NOMO-1 (cell line): ENCODE measurements at regions not wholly inside any gene's neighbourhood (a gene's known extent, or its start where the extent isn't known, plus 50 kb on each side); places are given as distances from the start of the nearest gene placed in this dataset.
"Not testable (repeated sequence)": the region's sequence is repeated elsewhere in the genome, so short reads cannot be mapped to it uniquely, and the experiment has no call there.

ENCODE experiments used
- DNase-seq, 2 experiments: peaks; one replicate each; lab custom pipeline; 2025; ENCODE audit not compliant: unreplicated experiment in 2 of 2; lab: John Stamatoyannopoulos, UW

DNA sequence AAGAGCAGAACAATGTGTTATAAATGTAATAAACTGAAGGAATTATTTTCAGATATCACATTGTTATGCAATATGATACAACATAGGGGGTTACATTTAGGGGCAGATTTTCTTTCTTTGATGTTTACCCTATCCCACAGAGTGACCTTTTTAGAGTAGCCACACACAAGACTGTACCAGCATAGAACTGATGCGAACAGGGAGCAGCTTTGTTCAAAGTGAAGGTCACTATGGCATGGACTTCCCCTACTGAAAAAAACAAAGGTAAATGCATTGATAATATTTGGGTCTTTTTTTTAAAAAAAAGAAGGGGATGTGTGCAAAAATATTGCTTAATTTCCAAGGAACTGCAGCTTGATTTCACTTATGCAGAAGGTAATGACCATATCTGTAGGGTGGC, 1354.9 kb downstream of the SUCLG1 start:
- no peak for DNase-seq

DNA sequence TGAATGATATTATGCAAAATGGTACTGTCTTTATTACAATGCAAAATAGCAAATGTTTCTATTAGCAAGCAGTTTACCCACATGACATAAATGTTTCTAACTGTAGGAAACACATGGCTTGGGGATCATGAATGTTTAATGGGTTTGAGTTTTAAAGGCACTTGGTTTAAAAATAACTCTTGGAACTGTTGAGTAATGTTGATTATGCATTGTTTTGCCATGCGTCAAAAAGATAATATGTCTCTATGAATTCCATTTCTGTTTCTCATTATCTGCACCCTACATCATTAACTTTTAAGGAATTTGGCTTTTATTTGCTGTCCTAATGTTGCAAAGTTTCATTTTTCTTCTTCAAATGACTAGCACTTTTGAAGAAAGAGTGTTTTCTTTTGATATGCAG, 1355.5 kb downstream of the SUCLG1 start:
- no peak for DNase-seq

DNA sequence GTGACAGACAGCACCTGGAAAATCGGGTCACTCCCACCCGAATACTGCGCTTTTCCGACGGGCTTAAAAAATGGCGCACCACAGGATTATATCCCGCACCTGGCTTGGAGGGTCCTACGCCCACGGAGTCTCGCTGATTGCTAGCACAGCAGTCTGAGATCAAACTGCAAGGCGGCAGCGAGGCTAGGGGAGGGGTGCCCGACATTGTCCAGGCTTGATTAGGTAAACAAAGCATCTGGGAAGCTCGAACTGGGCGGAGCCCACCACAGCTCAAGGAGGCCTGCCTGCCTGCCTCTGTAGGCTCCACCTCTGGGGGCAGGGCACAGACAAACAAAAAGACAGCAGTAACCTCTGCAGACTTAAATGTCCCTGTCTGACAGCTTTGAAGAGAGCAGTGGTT, 1370.0 kb downstream of the SUCLG1 start:
- not testable (repeated sequence) for DNase-seq

DNA sequence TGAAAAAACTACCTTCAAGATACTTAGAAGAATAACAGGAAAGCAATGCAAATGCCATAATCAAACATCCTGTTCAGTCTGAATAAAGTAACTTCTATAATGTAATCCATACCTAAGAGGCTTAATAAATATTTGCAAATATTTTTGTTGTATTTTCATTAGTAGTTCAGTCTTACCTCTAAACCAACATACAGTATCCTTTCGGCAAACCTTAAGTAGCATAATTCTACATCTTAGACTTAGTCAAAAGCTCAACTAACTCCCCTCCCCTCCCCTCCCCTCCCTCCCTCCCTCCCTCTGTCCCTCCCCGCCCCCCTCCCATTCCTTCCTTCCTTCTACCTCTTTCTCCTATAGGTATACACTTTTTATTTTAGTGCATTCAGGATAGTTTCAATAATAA, 1373.2 kb downstream of the SUCLG1 start:
- DNase-seq: no peak

DNA sequence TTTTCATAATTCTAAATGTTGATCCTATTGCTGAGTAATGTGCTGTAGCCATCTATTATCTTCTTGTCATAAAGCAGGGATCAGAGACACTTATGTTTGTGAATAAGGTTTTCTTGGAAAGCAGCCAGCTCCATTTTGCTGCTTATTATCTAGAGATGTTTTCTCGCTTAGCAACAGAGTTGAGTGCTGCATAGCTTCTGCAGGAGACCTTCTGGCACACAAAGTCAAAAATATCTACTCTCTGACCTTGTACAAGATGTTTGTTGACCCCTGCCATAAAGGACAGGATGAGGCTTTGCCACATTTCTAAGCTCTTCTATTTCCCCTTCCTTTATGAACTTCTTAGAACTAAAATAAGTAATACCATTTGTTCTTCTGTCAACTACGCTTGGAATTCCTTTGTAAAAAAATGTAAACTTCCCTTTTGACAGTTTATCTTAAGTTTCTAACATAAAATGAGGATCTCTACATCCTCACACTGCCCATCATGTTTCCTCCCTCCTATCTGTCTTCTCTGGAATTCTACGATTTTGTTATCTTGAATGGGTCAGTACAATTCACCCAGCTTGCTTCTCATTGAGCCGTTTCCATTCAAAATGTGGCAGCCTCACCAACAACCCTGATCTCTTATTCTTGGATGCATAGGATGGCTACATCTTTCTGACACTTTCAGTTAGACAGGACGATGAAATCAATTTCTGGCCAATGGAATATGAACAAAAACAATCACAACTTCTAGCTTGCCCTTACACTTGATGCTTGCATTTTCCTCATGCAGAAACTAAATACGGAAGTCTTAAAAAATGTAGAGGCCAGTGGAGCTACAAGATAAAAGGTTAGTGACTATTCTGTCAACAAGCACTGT, 1377.0 kb downstream of the SUCLG1 start:
- no peak for DNase-seq

DNA sequence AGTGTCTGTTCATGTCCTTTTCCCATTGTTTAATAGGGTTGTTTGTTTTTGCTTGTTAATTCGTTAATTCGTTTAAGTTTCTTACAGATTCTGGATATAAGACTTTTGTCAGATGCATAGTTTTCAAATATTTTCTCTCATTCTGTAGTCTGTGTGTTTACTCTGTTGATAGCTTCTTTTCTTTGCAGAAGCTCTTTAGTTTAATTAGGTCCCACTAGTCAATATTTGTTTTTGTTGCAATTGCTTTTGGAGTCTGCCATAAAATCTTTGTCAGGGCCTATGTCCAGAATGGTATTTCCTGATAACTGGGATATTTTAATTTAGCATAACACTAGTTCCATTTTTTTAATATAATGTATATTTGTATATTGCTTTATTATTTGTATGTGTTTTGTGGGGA, 1380.1 kb downstream of the SUCLG1 start:
- DNase-seq: no peak

DNA sequence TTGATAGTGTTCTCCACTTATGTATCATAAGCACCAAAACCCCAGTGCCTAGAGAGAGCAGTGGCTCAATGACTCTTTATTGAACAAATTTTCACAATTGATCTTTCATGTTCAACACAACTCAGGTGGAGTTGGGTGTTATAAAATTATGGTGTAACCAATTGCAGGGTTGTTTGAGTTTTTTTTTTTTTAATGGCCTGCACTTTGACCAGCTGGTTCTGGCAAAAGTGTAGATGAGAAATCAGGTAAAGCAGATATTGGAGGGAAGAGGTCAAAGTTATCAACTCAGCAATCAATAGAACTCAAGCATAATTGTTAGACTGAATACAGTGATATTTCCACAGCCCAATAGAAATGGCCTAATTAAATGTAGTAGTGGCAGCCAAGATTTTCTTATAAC, 1386.3 kb downstream of the SUCLG1 start:
- DNase-seq: no peak

DNA sequence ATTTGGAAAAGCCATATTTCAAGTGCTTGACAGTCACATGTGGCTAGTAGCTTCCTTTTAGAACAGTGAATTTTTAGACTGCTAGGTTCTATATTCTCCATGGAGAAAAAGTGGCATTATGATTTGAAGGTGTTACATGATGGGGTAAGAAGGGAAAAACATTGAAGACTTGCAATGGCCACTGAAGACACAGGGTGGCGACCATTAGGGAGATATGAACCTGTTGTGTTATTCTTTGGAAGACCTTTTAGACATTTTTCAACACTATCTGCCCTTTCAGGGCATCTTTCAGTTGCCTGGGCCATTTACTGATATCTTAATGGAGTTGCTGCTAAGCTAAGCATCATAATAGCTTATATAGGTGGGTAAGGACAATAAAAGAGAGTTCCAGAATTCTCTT, 1387.2 kb downstream of the SUCLG1 start:
- DNase-seq: no peak

DNA sequence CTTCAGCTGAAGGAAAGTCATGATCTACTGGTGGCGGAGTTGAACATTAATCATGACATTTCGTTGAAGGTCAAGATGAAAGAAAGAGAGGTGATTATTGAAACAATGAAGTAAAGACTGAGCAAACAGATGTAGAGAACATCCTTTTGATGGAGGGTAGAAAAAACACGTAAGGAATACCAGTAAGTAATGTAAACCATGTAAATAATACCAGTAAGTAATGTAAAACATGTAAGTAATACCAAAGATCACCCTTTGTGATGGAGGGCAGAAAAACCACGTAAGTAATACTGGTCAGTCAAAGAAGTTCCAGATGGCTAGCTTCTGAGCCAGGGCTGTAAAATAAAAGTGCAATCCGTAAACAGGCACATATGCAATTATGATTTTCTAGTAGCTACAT, 1387.7 kb downstream of the SUCLG1 start:
- no peak for DNase-seq

DNA sequence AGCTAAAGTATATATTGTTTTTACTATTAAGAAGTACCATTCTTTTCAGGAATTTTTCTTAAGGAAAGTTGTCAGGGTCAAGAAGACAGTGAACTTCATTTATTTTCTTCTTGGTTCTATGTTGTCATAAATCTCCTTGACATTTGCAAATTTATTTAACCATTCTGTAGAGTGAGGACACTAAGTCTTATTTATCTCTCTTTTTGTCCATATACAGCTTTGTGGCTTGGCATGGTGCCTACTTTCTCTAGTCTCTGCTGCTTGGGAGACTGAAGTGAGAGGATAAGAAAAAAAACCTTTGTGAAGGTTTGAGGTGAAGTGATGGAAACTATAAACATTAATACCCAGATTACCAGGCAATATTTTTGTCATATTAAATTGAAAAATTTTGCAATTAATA, 1389.4 kb downstream of the SUCLG1 start:
- DNase-seq: no peak

DNA sequence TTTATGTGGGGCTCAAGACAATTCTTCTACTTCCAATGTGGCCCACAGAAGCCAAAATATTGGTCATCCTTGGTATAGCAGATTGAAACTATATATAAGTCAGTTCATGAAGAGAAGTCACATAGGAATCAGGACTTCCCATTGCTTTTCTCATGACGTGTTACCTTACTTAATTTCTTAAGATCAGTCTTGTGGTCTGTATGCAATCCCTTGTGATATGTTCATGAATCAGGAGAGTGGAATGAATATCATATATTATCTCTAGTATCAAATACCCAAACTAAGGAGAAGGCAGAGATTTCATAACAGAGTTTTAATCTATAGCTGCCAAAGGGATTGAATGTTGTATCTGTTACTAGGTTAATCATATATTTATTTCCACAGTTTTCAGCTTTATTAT, 1390.4 kb downstream of the SUCLG1 start:
- no peak for DNase-seq

DNA sequence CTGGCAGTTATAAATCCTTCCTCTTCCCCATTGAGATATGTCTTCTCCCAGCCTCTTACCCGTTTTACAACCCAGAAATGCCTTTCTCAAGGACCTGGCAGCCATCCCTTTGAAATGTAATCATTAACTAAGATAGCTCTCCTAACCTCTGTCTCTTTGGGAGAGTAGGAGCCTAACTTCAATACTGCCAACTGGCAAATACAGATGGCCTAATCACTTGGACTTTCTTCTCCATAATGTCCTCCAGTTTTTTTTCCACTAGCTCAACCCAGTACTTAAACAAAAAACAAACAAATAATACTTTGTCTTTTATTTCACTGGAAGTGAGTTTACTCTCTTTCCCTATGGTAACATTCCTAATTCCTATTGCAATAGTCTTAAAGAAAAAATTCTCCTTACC, 1391.1 kb downstream of the SUCLG1 start:
- no peak for DNase-seq

DNA sequence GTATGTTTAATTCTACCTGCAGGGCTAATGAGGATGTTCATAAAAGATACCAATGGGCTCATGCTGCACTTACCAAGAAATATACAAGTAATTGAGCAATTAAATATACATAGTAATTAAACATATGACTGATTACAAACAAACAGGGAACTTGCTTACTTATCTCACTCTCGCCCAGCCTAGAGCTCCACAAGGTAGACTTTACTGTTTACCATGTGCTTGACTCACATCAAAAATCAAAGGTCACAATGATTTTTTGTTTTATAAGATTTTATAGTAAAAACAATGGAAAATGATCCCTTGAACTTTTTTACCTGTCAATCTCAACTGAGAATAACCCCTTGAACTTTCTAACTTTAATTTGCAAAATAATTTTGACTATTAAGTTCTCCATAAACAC, 1395.1 kb downstream of the SUCLG1 start:
- DNase-seq: no peak

DNA sequence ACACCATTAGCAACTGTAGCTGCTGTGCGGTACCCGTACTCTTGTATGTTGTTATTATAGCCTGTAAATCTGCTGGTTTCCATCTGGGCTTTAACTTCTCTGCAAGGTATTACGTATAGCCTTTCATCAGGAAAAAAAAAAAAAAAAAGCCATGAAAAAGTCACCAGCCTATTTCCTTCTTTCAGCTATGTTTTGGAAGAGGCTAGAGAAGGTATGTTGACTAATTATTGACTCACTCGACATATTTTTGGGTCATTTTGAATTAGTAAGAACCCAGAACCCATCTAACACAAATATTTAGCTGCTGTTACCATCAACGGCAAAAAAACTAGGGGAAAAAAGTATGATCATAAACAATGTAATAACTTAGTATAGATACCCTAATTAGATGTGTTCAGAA, 1395.6 kb downstream of the SUCLG1 start:
- DNase-seq: no peak

DNA sequence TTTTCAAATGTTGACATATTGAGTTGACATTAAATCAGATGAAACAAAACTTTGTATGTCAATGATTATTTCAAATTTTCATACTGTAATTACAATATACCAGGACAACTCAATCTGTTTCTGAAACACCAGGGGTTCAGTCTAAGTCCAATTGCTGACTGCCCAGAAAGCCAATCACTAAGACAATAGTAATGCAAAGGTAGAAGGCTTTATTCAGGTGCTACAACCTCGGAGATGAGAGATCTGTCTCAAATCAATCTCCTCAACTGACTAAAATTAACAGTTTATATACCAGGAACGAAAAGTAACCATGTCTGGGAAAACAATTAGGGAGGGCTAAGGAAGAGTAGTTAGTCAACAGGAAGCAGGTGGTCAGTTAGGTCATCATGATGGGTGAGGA, 1400.4 kb downstream of the SUCLG1 start:
- no peak for DNase-seq

DNA sequence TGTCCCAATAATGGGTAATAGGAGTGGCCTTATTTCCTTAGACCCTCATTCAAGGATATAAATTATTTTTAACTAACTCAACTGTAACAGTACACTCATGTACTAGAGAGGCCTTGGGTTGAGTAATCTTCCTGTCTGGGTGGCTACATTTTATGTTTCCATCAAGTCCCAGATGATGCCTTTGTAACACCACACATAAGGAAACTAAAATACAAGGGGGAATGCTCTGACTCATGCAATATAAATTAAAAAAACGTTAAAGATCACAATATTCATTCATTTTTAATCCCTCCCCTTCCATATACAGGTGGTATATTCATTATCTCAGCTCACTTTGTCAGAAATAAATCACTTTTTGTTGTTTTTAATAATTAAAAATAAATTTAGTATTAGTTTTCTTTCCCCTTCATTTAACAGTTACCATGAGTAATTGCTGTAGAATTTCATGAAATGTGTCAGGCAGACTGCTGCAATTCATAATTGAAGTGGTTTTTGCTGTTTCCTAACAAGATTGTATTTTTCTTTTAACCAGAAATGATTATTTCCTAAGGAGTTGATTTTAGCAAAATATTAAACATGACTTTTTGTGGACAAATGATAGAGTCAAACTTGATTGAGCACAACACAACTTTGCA, 1403.6 kb downstream of the SUCLG1 start:
- no peak for DNase-seq

DNA sequence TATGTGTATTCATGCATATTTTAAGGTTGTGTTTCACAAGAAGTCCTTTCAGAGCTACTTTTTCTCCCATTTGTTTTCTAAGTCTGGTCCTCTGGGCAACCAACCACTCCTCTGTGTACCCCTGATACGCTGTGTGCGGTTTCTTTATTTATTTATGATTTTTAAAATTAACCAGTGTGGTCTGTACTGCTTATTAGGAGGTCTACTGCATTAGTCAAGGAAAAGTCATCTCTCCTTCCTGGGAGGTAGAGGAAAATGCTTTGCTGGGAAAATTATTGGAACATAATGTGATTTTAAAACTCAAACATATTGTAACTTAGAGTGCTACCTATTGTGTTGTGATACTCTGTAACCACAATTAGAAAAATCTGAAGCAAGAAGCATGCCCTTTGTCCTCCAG, 1404.3 kb downstream of the SUCLG1 start:
- DNase-seq: no peak

DNA sequence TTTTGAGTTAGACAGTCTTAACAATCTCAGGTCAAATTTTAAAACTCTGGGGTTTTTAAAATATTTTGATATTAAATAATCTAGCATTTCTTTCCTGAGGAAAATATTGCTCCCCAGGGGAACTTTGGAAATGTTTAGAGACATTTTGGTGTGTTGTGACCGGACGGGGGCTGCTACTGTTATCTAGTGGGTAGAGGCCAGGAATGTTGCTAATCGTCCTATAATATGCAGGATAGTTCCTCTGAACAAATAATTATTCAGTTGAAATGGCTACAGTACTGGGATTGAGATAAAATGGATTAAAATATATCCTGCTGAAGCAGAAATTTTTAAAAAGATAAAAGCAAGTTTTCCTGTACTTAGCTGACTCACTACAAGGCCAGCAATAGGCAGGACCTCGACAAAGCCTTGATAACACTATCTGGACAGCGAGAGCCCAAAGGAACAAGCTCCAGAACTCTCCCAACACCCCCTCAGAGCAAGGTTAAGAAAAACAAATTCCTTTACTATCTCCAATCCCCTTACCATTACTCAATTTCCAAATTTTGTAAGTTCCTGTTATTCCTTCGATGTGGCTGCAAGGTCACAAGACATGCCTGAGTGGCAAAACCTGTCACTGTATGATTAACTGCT, 1407.4 kb downstream of the SUCLG1 start:
- no peak for DNase-seq

DNA sequence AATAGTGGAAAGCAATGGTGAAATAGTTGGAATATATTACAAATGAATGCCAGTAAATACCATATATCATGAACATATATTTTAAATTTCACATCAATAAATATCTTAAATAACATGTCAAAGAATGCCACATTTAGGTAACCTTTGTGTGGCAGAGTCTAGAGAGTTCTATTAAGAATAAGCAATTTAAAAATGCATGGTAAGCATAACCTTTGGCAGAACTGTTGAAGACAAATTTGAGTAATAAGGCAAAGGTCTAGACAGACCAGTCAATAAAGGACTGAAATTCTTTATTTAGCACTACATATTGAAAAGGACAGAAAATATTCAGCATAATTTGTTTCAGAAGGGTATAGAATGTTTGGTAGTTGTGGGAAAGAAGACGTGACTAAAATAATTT, 1417.0 kb downstream of the SUCLG1 start:
- no peak for DNase-seq

DNA sequence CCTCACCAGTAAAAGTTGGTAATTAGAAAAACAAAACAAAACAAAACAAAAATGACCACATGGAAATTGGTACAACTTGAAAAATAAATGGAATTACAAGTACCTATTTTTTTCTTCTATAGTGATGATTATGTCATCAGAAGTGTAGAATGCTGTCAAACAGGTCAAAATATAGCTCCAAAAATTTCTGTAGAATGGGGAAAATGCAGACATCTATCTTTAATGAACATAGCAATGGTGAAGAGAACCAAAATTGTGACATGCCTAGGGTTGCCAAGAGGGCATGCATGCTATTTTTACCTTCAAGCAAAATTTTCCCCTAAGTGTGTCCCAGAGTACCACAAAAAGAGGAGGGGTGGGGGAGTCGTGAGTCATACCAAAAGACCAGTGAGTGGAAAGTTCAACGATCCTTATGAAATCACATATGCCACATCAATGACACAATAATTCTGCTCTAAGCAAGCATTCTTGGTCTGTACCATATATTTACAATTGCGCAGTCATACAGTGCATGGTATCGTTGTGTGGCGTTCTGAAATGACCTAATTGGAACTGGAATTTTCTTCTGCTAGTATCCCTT, 1436.4 kb downstream of the SUCLG1 start:
- DNase-seq: no peak

DNA sequence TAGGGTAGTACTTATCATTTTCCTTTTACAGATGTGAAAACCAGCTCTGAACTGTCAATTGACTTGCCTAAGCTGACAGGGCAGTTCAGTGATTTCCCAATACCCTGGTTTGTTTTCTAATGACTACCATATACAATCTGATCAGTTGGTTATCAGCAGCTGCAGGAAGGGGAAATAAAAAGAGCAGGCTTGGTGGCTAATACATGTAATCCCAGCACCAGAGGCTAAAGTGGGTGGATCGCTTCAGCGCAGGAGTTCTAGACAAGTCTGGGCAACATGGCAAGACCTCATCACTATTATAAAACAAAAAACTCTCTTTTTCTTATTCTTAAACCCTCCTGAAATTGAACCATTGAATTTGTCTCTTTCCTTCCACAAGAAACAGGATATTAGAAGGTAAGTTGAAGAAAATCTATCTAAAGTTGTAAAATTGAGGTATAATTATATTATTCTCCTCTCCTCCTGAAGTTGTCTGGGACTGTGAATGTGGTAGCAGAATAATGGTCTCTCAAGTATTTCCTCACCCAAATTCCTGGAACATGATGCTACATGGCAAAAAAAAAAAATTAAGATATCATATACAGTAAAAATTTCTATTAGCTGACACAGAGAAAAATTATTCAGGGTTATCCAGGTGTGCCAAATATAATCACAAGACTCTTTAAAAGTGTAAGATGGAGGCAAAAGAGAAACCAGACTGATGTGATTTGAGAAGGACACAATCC, 1441.6 kb downstream of the SUCLG1 start:
- no peak for DNase-seq
